Activated CD4-positive, alpha-beta T cell treated with anti-CD3 and anti-CD28 coated beads, Interleukin-2, amount 10 ng/mL, durations not matched to agents 7 days and 5 days (primary cell): ENCODE measurements at regions not wholly inside any gene's neighbourhood (a gene's known extent, or its start where the extent isn't known, plus 50 kb on each side); places are given as distances from the start of the nearest gene placed in this dataset.

ENCODE experiments used
- CTCF ChIA-PET: fragments of 350-600 bp; sonication (Branson Sonifier 250); formaldehyde crosslinking; loops from one replicate; lab custom pipeline; 2021; ENCODE audit warnings: antibody characterized with exemption; lab: Charles Lee
- POLR2A ChIA-PET: fragments of 350-600 bp; sonication (Branson Sonifier 250); formaldehyde crosslinking; loops from one replicate; lab custom pipeline; 2021; ENCODE audit warnings: antibody characterized with exemption; lab: Charles Lee
- DNase-seq: peaks from one replicate; pipeline ENCODE4 v3.0.0-alpha.2; 2020
- H3K27ac Mint-ChIP-seq: one replicate; pipeline ENCODE4 v1.8.0; 2021; ENCODE audit warnings: mild to moderate bottlenecking, moderate library complexity, mixed read lengths
- H3K27me3 Mint-ChIP-seq: one replicate; pipeline ENCODE4 v1.8.0; 2021; ENCODE audit warnings: mixed read lengths
- H3K36me3 Mint-ChIP-seq: one replicate; pipeline ENCODE4 v1.8.0; 2021; ENCODE audit warnings: low read depth, mixed read lengths
- H3K4me1 Mint-ChIP-seq: one replicate; pipeline ENCODE4 v1.8.0; 2021; ENCODE audit warnings: mixed read lengths
- H3K4me3 Mint-ChIP-seq: one replicate; pipeline ENCODE4 v1.8.0; 2021; ENCODE audit warnings: mild to moderate bottlenecking, moderate library complexity, mixed read lengths
- H3K9me3 Mint-ChIP-seq: one replicate; pipeline ENCODE4 v1.8.0; 2021; ENCODE audit warnings: mixed read lengths

DNA sequence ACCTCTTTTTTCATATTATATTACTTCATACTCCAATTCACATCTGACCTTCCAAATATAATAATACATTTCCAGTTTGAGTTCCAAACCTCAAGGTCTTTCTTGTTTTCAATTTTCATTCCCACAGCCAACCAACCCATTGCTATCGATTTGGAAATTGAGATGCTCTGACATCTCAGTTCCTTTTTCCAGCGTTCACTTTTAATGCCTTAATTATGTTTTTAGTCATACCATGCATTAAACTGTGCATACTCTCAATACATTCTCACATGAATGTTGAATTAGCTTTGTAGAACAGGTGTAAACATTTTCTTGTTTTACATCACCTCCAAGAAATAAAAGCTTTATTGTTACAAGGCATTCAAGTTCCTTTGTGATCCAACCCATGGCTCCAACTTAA lies 294.2 kb upstream of the ANO3 start:
- ChIA-PET POLR2A (no interaction called here), CTCF (no interaction called here)
- Mint-ChIP-seq H3K27ac (no peak overlapping the region), H3K36me3 (no peaks in the 10 kb centered on the region), H3K27me3 (no peaks in the 10 kb centered on the region), H3K4me3 (no peak overlapping the region), H3K4me1 (no peaks in the 10 kb centered on the region), H3K9me3 (peaks cover 5% of the 10 kb centered on the region)
- DNase-seq, result no peak

DNA sequence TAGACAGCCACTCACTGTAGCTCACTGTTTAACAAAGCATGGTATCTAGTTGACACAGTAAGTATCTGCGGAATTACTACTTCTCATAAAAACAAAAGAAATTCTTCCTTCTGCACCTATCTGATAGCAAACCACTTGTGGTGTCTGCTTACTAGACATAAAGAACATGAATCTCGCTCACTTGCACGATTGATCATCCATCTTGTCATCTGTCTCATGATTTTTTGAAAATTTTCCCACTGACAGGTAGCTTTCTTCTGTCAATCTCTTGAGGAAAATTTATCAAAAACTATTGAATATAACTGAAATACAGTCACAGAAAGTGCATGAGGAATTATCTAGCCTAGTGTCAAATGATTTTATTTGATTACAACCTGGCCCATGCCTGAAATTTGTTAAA lies 291.6 kb upstream of the ANO3 start:
- H3K4me1 Mint-ChIP-seq, result no peaks in the 10 kb centered on the region
- no peak overlapping the region for H3K27ac Mint-ChIP-seq
- no peaks in the 10 kb centered on the region for H3K27me3 Mint-ChIP-seq
- ChIA-PET POLR2A (no interaction called here), CTCF (interaction anchor here (0.6 kb wide), 1 partner anchor 32 kb away, joined by 3 read pairs; no protein-coding TSS in a partner anchor)
- no peaks in the 10 kb centered on the region for H3K9me3 Mint-ChIP-seq
- H3K36me3 Mint-ChIP-seq, result no peaks in the 10 kb centered on the region
- H3K4me3 Mint-ChIP-seq, result no peak overlapping the region
- DNase-seq, result no peak

DNA sequence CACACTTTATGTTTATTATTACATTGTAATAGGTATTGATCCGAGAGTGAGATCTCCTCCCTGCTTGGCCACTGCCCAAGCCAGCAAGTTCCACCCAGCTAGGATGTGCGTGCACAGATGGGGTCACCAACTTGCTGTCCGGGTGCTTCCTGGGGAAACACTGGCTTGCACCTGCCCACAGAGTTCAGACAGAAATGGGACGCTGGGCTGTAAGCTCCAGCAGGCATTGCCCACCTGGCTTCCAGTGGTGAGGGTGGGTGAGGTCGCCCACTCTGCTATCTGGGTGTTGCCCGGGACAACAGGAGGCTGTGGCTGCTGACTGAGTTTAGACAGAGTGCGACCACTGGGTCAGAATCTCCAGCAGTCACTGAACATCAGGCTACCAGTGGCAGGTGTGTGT lies 289.8 kb upstream of the ANO3 start:
- ChIA-PET POLR2A (no interaction called here), CTCF (no interaction called here)
- Mint-ChIP-seq H3K4me3 (no peak overlapping the region), H3K27ac (no peak overlapping the region), H3K4me1 (no peaks in the 10 kb centered on the region), H3K36me3 (no peaks in the 10 kb centered on the region), H3K27me3 (no peaks in the 10 kb centered on the region), H3K9me3 (no peaks in the 10 kb centered on the region)
- DNase-seq, result no peak

DNA sequence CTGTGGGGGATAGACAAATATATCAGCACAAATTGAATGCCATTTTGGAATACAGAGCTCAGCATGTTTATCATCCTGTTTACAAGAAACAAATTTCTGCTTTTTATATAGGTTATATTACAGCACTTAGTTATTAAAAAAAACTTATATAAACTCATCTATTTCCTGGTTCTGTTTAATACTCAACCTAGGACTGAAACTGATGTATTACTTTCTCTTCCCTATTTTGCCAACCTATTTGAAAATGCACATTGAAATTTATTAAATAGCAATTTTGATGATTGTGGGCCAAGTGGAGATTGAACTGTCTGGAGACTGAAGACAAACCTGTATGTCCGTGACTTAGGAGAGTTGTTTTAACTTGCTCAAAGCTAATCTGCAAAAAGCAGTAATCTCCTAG lies 288.3 kb upstream of the ANO3 start:
- DNase-seq, result no peak
- Mint-ChIP-seq H3K27me3 (no peaks in the 10 kb centered on the region), H3K9me3 (no peaks in the 10 kb centered on the region), H3K4me3 (no peak overlapping the region), H3K36me3 (no peaks in the 10 kb centered on the region), H3K4me1 (no peaks in the 10 kb centered on the region), H3K27ac (no peak overlapping the region)
- ChIA-PET POLR2A (no interaction called here), CTCF (no interaction called here)

DNA sequence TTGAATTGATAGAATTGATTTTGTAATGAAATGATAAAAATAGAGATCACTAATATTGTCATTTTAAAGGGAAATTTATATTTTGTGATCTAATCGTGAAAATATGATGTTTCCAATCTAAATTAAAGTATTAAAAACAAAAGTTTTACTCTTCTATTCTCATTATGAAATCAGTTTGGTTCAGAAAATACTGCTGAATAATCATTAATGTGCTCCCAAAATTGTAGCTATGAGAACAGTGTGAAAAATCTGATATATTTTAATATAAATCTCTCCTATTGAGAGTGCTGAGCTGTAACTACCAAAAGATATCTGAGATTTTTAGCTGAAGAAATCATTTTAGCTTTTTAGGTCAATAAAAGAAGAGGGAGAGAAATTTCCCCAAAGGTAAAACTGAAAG lies 287.5 kb upstream of the ANO3 start:
- Mint-ChIP-seq H3K4me3 (no peak overlapping the region), H3K4me1 (no peaks in the 10 kb centered on the region)
- POLR2A ChIA-PET, result no interaction called here

DNA sequence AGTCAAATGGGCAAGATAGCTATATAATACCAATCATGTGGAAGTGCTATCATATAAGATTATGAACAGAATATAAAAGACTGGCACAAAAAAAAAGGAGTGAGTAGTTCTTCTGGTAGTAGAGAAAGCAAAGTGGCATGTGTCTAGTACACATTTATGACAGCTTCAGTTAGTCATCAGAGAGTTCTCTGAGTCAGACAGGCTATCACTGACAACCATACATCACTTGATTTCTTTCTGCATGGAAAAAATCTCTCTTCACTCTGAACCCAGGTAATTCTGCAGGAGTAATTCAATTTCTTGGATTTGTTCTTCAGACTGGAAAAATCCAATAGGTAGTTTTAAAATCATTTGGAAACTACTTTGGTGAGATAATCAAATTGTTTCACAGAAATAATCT lies 286.8 kb upstream of the ANO3 start:
- Mint-ChIP-seq H3K27me3 (no peaks in the 10 kb centered on the region), H3K27ac (no peak overlapping the region), H3K4me1 (no peaks in the 10 kb centered on the region), H3K4me3 (no peak overlapping the region), H3K9me3 (no peaks in the 10 kb centered on the region), H3K36me3 (no peaks in the 10 kb centered on the region)
- ChIA-PET CTCF (no interaction called here), POLR2A (no interaction called here)
- no peak for DNase-seq

More for the DNA sequence above, 287.5 kb upstream of the ANO3 start:
- Mint-ChIP-seq H3K9me3 (no peaks in the 10 kb centered on the region), H3K36me3 (no peaks in the 10 kb centered on the region), H3K27me3 (no peaks in the 10 kb centered on the region), H3K27ac (no peak overlapping the region)
- CTCF ChIA-PET, result no interaction called here
- no peak for DNase-seq

DNA sequence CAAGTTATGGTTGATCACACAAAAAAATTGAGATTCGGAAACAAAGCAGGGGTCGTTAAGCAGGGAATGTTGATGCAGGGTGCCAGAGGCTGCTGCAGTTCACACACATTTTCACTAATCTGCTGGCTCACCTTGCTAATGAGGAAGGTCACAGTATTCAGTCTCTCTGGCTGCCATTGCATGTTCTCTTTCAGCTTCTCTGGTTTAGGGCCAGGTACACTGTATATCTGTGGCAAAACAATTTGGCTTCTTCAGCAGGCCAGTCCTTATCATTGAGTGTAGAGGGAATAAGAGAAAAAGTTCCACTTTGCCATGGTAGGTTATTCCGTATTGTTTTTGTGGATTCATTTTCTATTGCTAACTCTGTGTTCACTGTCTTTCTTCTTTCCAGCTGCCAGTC lies 283.7 kb upstream of the ANO3 start:
- no peaks in the 10 kb centered on the region for H3K4me1 Mint-ChIP-seq
- POLR2A ChIA-PET, result no interaction called here
- no peaks in the 10 kb centered on the region for H3K36me3 Mint-ChIP-seq
- DNase-seq, result no peak
- H3K4me3 Mint-ChIP-seq, result no peak overlapping the region
- H3K27me3 Mint-ChIP-seq, result no peaks in the 10 kb centered on the region
- H3K27ac Mint-ChIP-seq, result no peak overlapping the region
- CTCF ChIA-PET, result no interaction called here
- H3K9me3 Mint-ChIP-seq, result no peaks in the 10 kb centered on the region

DNA sequence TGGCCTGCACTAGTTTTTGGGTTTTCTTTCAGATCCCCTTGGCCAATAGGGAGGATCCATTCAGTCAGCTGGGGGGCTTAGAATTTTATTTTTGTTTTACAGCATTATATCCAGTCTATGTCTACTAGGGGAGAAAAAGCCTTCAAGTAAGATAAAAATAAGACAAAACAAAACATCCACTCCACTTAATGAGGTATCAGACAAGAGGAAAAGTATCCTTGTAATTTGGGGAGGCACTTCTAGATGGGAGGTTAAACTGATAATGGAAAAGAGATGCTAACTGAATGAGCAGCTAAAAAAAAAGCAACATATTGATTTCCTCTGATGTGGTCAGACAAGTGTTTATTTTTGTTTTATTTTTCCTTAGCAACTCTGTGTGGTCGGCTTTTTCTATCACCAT lies 278.0 kb upstream of the ANO3 start:
- H3K4me3 Mint-ChIP-seq, result no peak overlapping the region
- no peak for DNase-seq
- H3K36me3 Mint-ChIP-seq, result no peaks in the 10 kb centered on the region
- H3K27me3 Mint-ChIP-seq, result no peaks in the 10 kb centered on the region
- CTCF ChIA-PET, result no interaction called here
- POLR2A ChIA-PET, result no interaction called here
- H3K27ac Mint-ChIP-seq, result no peak overlapping the region
- no peaks in the 10 kb centered on the region for H3K9me3 Mint-ChIP-seq
- H3K4me1 Mint-ChIP-seq, result no peaks in the 10 kb centered on the region

DNA sequence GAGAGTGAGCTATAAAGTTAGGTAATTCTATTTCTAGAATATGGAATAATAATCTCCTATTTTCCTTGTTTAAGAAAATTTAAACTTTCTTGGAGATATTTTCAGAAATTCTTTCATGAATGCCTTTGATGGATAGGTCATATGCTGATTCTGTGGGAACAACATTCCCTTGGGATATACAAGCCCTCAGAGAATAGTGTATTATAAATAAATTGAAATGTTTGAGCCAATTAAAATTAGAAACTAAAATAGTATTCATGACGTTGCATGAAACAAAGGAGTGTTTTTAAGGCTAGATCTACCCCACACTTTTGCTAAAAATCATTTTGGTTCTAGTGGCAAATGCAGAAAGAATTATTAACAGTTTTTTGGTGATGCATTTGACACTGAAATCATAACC lies 269.3 kb upstream of the ANO3 start:
- no peaks in the 10 kb centered on the region for H3K4me1 Mint-ChIP-seq

DNA sequence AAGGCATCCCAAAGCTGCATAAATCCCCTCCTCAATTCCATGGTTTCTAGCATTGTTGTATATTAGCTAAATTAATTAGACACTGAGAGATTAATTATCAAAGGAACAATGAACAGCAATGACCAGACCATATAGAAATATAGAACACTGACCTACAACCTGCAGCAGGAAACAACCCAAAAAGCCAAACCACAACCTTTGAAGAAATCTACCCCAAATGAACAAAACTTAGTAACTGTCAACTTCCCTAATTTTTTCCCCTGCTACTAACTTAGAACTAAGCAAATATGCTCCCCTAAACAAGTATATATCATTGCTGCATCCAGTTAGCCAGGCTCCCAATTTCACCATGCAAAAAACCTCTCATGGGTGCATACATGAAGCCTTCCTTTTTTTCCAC lies 268.0 kb upstream of the ANO3 start:
- CTCF ChIA-PET, result no interaction called here
- no peaks in the 10 kb centered on the region for H3K27me3 Mint-ChIP-seq
- DNase-seq, result no peak
- no peaks in the 10 kb centered on the region for H3K36me3 Mint-ChIP-seq
- H3K4me3 Mint-ChIP-seq, result no peak overlapping the region
- H3K27ac Mint-ChIP-seq, result no peak overlapping the region
- POLR2A ChIA-PET, result no interaction called here
- no peaks in the 10 kb centered on the region for H3K9me3 Mint-ChIP-seq
- no peaks in the 10 kb centered on the region for H3K4me1 Mint-ChIP-seq

More for the DNA sequence above, 269.3 kb upstream of the ANO3 start:
- Mint-ChIP-seq H3K4me3 (no peak overlapping the region), H3K27me3 (no peaks in the 10 kb centered on the region), H3K9me3 (no peaks in the 10 kb centered on the region), H3K36me3 (no peaks in the 10 kb centered on the region), H3K27ac (no peak overlapping the region)
- DNase-seq, result no peak
- ChIA-PET POLR2A (no interaction called here), CTCF (no interaction called here)

DNA sequence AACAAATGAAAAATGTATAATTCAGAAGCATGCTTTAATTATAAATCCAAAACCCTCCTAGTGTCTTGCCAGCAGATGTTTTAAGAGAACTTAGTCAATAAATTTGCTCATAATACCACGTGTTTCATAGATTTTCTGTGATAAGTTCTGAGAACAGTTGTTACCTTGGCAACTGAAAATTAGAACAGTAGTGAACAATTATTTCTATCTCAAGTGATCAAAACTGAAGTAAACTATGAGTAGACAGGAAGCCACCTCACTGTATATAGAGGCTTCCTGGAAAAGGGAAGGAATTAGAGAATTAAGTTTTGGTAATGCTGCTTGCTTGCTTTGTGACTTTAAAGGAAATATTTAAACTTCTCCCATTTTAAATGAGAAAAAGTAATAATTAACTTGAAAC lies 266.0 kb upstream of the ANO3 start:
- ChIA-PET POLR2A (no interaction called here), CTCF (no interaction called here)
- no peak overlapping the region for H3K4me3 Mint-ChIP-seq
- H3K9me3 Mint-ChIP-seq, result peaks cover 3% of the 10 kb centered on the region
- DNase-seq, result no peak
- H3K27ac Mint-ChIP-seq, result no peak overlapping the region
- no peaks in the 10 kb centered on the region for H3K4me1 Mint-ChIP-seq
- no peaks in the 10 kb centered on the region for H3K27me3 Mint-ChIP-seq
- H3K36me3 Mint-ChIP-seq, result no peaks in the 10 kb centered on the region

DNA sequence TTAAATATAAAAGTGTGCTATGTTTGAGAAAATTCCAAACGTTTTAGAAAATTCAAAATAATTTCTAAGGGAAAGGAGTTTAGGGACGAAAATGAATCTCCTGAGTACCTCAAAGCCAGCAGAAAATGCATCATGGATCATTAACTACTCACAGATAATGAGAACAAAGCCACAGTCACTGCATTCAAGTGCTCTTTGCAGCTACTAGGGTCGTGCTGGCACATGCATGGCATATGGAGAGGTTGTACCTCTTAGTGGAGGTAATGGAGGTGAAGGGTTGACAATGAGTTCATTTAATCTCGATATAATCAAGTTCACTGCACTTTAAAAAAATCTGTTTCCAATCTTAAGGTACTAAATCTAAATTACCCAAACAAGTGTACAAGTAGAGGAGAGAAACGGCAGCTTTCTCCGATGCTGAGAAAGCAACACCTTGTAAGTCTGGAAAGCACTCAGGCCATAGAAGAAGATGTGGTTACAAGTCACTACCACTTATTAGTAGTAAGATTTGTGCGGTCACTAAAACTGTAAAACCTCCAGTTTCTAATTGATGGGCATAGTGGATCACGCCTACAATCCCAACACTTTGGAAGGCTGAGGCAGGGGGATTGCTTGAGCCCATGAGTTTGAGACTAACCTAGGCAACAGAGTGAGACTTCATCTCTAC lies 261.1 kb upstream of the ANO3 start:
- ChIA-PET POLR2A (no interaction called here), CTCF (no interaction called here)
- no peak for DNase-seq
- peaks cover 4% of the 10 kb centered on the region for H3K9me3 Mint-ChIP-seq
- H3K4me1 Mint-ChIP-seq, result no peaks in the 10 kb centered on the region
- H3K4me3 Mint-ChIP-seq, result no peak overlapping the region
- H3K27ac Mint-ChIP-seq, result no peak overlapping the region
- no peaks in the 10 kb centered on the region for H3K36me3 Mint-ChIP-seq
- no peaks in the 10 kb centered on the region for H3K27me3 Mint-ChIP-seq

DNA sequence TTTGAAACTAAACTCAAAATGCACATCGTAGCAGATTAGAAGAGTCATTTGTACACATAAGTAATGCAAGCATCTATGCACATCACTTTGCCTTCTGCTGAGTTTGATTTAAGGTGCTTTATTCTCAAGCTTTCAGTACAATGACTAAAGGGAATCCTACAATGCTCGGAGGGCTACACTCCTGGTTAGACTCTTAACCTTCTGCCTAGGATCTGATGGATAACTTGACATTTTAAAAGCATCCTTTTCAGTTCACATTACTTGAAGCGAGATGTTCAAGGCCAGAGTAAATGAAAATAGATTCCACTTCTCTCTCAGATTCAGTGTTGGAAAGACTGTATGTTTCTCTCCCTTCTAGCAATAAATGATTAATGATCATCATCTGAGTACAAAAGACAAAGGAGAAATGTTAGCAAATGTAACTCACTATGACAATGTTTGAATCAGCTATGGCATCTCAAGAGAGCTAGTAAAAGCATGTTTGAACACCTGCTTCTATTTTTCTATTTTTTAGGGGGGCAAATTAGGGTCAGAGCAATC lies 259.2 kb upstream of the ANO3 start:
- ChIA-PET POLR2A (no interaction called here), CTCF (interaction anchor here (0.6 kb wide), 2 partner anchors 12 to 32 kb away, joined by 3 read pairs; no protein-coding TSS in a partner anchor)
- Mint-ChIP-seq H3K36me3 (no peaks in the 10 kb centered on the region), H3K27me3 (no peaks in the 10 kb centered on the region), H3K4me3 (no peak overlapping the region), H3K27ac (no peak overlapping the region), H3K4me1 (no peaks in the 10 kb centered on the region), H3K9me3 (peaks cover 4% of the 10 kb centered on the region)
- DNase-seq, result no peak

DNA sequence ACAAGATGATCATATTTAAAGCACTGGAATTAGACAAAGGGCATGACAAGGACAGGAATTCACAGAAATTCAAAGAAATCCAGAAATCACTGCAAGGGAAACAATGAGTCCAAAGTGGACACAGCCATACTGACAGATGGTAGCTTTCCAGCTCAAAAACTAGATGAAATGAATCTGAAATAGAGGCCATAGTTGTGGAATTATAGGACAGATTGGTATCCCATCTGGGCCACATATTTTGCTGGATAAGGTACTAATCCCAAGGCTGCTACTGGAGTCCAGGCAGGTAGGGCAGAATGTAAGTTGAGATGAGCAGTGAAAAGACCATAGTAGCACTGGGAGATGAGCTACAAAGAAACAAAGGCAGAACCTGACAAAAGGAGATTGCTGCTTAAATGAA lies 258.3 kb upstream of the ANO3 start:
- no peak for DNase-seq
- peaks cover 4% of the 10 kb centered on the region for H3K9me3 Mint-ChIP-seq
- no peaks in the 10 kb centered on the region for H3K27me3 Mint-ChIP-seq
- CTCF ChIA-PET, result no interaction called here
- H3K27ac Mint-ChIP-seq, result no peak overlapping the region
- H3K36me3 Mint-ChIP-seq, result no peaks in the 10 kb centered on the region
- no peaks in the 10 kb centered on the region for H3K4me1 Mint-ChIP-seq
- no peak overlapping the region for H3K4me3 Mint-ChIP-seq
- POLR2A ChIA-PET, result no interaction called here
